Prostate gland (tissue), 2 donors: ENCODE measurements at regions not wholly inside any gene's neighbourhood (a gene's known extent, or its start where the extent isn't known, plus 50 kb on each side); places are given as distances from the start of the nearest gene placed in this dataset.

Source experiments
- CTCF ChIP-seq, 4 experiments: fragments of 200-600 bp in 2 of 4; fragments of 450-650 bp in 2 of 4; sonication (generic) in 2 of 4; IDR thresholded peaks; 1 replicate in 3 of 4; 2 replicates in 1 of 4; pipeline ENCODE4 v1.5.1; 2016 to 2019; ENCODE audit warnings: antibody characterized with exemption in 4 of 4, mild to moderate bottlenecking in 2 of 4, moderate library complexity in 2 of 4
- POLR2A ChIP-seq: fragments of 450-650 bp; IDR thresholded peaks from one replicate; pipeline ENCODE4 v1.6.1; 2016; ENCODE audit warnings: antibody characterized with exemption, mild to moderate bottlenecking

DNA sequence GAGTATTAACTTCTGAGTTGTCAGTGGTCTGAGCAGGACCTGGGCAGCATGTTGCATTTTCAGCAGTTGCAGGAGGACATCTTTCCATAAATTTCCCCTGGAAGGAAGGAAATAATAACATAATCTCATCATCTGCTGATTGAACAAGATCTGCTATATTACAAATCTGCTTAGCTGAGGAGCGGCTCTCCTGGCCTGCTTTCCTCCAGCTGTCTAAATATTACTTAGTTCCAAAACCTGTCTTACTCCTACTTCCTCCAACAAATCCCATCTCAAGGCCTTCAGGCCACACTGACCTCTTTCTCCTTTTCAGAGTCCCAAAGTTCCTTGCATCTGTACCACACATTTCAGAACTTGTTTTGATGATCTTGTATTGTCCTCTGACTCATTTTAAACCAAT is 364.4 kb upstream of the MCTP2 start:
- TF ChIP-seq CTCF (IDR thresholded peaks at IDR 0.05) = no peak
- no peak for TF ChIP-seq POLR2A
